SK-N-MC (cell line): ENCODE measurements at regions not wholly inside any gene's neighbourhood (a gene's known extent, or its start where the extent isn't known, plus 50 kb on each side); places are given as distances from the start of the nearest gene placed in this dataset.

ENCODE experiments used
- DNase-seq: peaks from one replicate; pipeline ENCODE4 v3.0.0-alpha.2; 2011; ENCODE audit warnings: low read depth, low spot score
- H3K27ac ChIP-seq: fragments of 200-600 bp; sonication (generic); 2 replicates; pipeline ENCODE4 v1.5.1; 2016; ENCODE audit warnings: mixed run types
- H3K36me3 ChIP-seq: fragments of 200-600 bp; sonication (generic); 2 replicates; pipeline ENCODE4 v1.6.1; 2017; ENCODE audit warnings: antibody characterized with exemption, low read length, mixed read lengths; ENCODE audit not compliant: insufficient read depth
- H3K4me3 ChIP-seq: fragments of 200-600 bp; sonication (generic); 2 replicates; pipeline ENCODE4 v1.5.1; 2016
- H3K9ac ChIP-seq: fragments of 200-600 bp; sonication (generic); 2 replicates; pipeline ENCODE4 v1.8.0; 2017; ENCODE audit warnings: mixed run types, mixed read lengths; ENCODE audit not compliant: insufficient read length
- H3K9me3 ChIP-seq: fragments of 200-600 bp; sonication (generic); 2 replicates; pipeline ENCODE4 v1.6.1; 2017; ENCODE audit warnings: low read depth, mild to moderate bottlenecking, antibody characterized with exemption, low read length, moderate library complexity, mixed read lengths
- EZH2 ChIP-seq: fragments of 200-600 bp; sonication (generic); IDR thresholded peaks from one replicate; pipeline ENCODE4 v1.6.1; 2017; ENCODE audit warnings: antibody characterized with exemption
- FOXP2 ChIP-seq: optimal IDR thresholded peaks from 2 replicates; pipeline ENCODE3; 2011; ENCODE audit warnings: mild to moderate bottlenecking, moderate library complexity; ENCODE audit not compliant: insufficient read depth; ENCODE audit errors: extremely low read length, control extremely low read depth
- POLR2AphosphoS5 ChIP-seq: IDR thresholded peaks from 2 replicates; pipeline ENCODE4 v1.6.1; 2012; ENCODE audit warnings: mild to moderate bottlenecking, low read depth, low read length, borderline replicate concordance

- Histone ChIP-seq H3K27ac (no peak overlapping the region), H3K36me3 (no peaks in the 10 kb centered on the region), H3K9ac (no peak overlapping the region)
Measured at GRCh38 chr3:39751286-39751685, 58.1 kb upstream of the MYRIP start.

GRCh38 chr3:39752019-39752637 is 57.3 kb upstream of the MYRIP start:
- H3K27ac ChIP-seq, result no peak overlapping the region
- no peak overlapping the region for H3K9ac ChIP-seq
- H3K4me3 ChIP-seq, result no peak overlapping the region
- no peak for TF ChIP-seq POLR2AphosphoS5
- TF ChIP-seq FOXP2, result no peak
- TF ChIP-seq EZH2, result no peak
- no peaks in the 10 kb centered on the region for H3K9me3 ChIP-seq
- no peaks in the 10 kb centered on the region for H3K36me3 ChIP-seq
- DNase-seq, result no peak

More at GRCh38 chr3:39751286-39751685, 58.1 kb upstream of the MYRIP start:
- DNase-seq, result no peak
- TF ChIP-seq EZH2 (no peak), FOXP2 (no peak), POLR2AphosphoS5 (no peak)
- H3K4me3 ChIP-seq, result no peak overlapping the region
- H3K9me3 ChIP-seq, result no peaks in the 10 kb centered on the region

- TF ChIP-seq POLR2AphosphoS5 (no peak), FOXP2 (no peak), EZH2 (no peak)
- Histone ChIP-seq H3K9ac (no peak overlapping the region), H3K9me3 (no peaks in the 10 kb centered on the region), H3K36me3 (no peaks in the 10 kb centered on the region), H3K4me3 (no peak overlapping the region), H3K27ac (no peak overlapping the region)
- no peak for DNase-seq
Measured at GRCh38 chr3:39752751-39753150, 56.7 kb upstream of the MYRIP start.

GRCh38 chr3:39753391-39753790 is 56.0 kb upstream of the MYRIP start:
- Histone ChIP-seq H3K27ac (no peak overlapping the region), H3K9me3 (no peaks in the 10 kb centered on the region), H3K36me3 (no peaks in the 10 kb centered on the region), H3K4me3 (no peak overlapping the region), H3K9ac (no peak overlapping the region)
- no peak for DNase-seq
- TF ChIP-seq FOXP2, result no peak
- TF ChIP-seq EZH2, result no peak
- TF ChIP-seq POLR2AphosphoS5, result no peak

GRCh38 chr3:39754549-39754948 is 54.9 kb upstream of the MYRIP start:
- no peak for DNase-seq
- H3K9me3 ChIP-seq, result no peaks in the 10 kb centered on the region
- no peak for TF ChIP-seq FOXP2
- TF ChIP-seq POLR2AphosphoS5, result no peak
- no peak for TF ChIP-seq EZH2
- no peak overlapping the region for H3K27ac ChIP-seq
- H3K36me3 ChIP-seq, result no peaks in the 10 kb centered on the region
- no peak overlapping the region for H3K4me3 ChIP-seq
- no peak overlapping the region for H3K9ac ChIP-seq

- Histone ChIP-seq H3K9ac (no peak overlapping the region), H3K27ac (no peak overlapping the region), H3K4me3 (no peak overlapping the region), H3K9me3 (no peaks in the 10 kb centered on the region), H3K36me3 (no peaks in the 10 kb centered on the region)
- DNase-seq, result no peak
- no peak for TF ChIP-seq EZH2
- TF ChIP-seq FOXP2, result no peak
- no peak for TF ChIP-seq POLR2AphosphoS5
Measured at GRCh38 chr3:39755100-39755499, 54.3 kb upstream of the MYRIP start.

- Histone ChIP-seq H3K4me3 (no peak overlapping the region), H3K36me3 (no peaks in the 10 kb centered on the region), H3K27ac (no peak overlapping the region), H3K9me3 (no peaks in the 10 kb centered on the region), H3K9ac (no peak overlapping the region)
- DNase-seq, result no peak
- TF ChIP-seq FOXP2 (no peak), POLR2AphosphoS5 (no peak), EZH2 (no peak)
Measured at GRCh38 chr3:39757307-39757706, 52.1 kb upstream of the MYRIP start.
